ENCODE measurements at regions not wholly inside any gene's neighbourhood (a gene's known extent, or its start where the extent isn't known, plus 50 kb on each side); places are given as distances from the start of the nearest gene placed in this dataset.

DNA sequence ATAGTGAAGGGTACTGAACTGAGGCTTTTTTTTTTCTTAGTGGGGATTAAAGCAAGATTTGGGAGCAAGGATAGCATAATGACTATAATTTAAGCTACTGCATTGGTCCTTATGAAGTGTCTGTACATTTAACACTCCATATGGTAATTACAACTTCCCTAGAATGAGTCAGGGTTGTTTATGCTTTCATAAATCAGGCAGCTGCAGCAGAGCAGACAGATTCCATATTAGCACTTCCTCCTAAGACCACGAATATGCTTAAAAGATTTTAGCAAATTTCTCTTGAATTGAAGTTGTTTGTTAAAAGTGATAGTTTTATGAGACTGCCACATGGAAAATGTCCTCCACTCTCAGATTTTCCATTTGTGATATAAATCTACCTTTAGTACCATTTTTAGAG is 401.1 kb upstream of the SPRY2 start:
- FAIRE-seq: peak; percentile 15
- H3K79me2 ChIP-seq (ENCODE audit: control insufficient read depth, insufficient read depth, low read length): no peaks in the 10 kb centered on the region
- ChIA-PET POLR2A (no interaction called here), CTCF (interaction anchor here (0.7 to 1.0 kb wide), 3 partner anchors 12 to 276 kb away, joined by 3 to 5 read pairs (median 3); no protein-coding TSS in a partner anchor)
- H4K20me1 ChIP-seq (replicated peaks; ENCODE audit: control insufficient read depth, extremely low read depth, insufficient read depth, low read length): no peaks in the 10 kb centered on the region
- TF ChIP-seq, protein P1, sequence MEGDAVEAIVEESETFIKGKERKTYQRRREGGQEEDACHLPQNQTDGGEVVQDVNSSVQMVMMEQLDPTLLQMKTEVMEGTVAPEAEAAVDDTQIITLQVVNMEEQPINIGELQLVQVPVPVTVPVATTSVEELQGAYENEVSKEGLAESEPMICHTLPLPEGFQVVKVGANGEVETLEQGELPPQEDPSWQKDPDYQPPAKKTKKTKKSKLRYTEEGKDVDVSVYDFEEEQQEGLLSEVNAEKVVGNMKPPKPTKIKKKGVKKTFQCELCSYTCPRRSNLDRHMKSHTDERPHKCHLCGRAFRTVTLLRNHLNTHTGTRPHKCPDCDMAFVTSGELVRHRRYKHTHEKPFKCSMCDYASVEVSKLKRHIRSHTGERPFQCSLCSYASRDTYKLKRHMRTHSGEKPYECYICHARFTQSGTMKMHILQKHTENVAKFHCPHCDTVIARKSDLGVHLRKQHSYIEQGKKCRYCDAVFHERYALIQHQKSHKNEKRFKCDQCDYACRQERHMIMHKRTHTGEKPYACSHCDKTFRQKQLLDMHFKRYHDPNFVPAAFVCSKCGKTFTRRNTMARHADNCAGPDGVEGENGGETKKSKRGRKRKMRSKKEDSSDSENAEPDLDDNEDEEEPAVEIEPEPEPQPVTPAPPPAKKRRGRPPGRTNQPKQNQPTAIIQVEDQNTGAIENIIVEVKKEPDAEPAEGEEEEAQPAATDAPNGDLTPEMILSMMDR (IDR thresholded peaks at IDR 0.05; ENCODE audit: extremely low read depth in 1 of 2, insufficient read depth in 1 of 2, low read depth in 1 of 2, low read length in 2 of 2): no peak
- no peak for TF ChIP-seq POLR2A (IDR thresholded peaks at IDR 0.05; ENCODE audit: low read depth, low read length)
- TF ChIP-seq, protein P2, sequence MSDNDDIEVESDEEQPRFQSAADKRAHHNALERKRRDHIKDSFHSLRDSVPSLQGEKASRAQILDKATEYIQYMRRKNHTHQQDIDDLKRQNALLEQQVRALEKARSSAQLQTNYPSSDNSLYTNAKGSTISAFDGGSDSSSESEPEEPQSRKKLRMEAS (IDR thresholded peaks at IDR 0.05; ENCODE audit: insufficient read depth, insufficient read length): no peak
- peak; percentile 47 for TF ChIP-seq FOS (IDR thresholded peaks at IDR 0.05; ENCODE audit: borderline replicate concordance, insufficient read depth, low read length)
- TF ChIP-seq MYC (IDR thresholded peaks at IDR 0.05; ENCODE audit: low read depth, low read length): no peak
- TF ChIP-seq EZH2 (IDR thresholded peaks at IDR 0.05; ENCODE audit: borderline replicate concordance, low read depth, low read length, severe bottlenecking): no peak
- no peak for TF ChIP-seq GATA2 (IDR thresholded peaks at IDR 0.05; ENCODE audit: insufficient read depth, insufficient read length, low read depth, low read length)
- peak; percentile 19 for TF ChIP-seq JUN (IDR thresholded peaks at IDR 0.05; ENCODE audit: borderline replicate concordance, insufficient read depth, insufficient read length, low read depth)
- TF ChIP-seq POLR2AphosphoS5 (IDR thresholded peaks at IDR 0.05; ENCODE audit: insufficient read depth, low read depth, low read length): no peak
- H3K4me2 ChIP-seq (ENCODE audit: insufficient read depth, low read length): peak overlapping the region; percentile 62
- no TSS peak for BruUV-seq (replicated peaks)
- peaks cover 7% of the 10 kb centered on the region for H3K4me1 ChIP-seq (ENCODE audit: control insufficient read depth, extremely low read depth, insufficient read depth, low read length)
- H3K36me3 ChIP-seq (ENCODE audit: control insufficient read depth in 2 of 2, extremely low read depth in 1 of 2, insufficient read depth in 2 of 2, low read length in 2 of 2): no peaks in the 10 kb centered on the region
- dilution Hi-C loops (cut with MboI; ENCODE audit: extremely low pct_ligation_motif_present, low sequenced_read_pairs) (no loop called here), intact Hi-C loops (cut with micrococcal nuclease) (loop anchor here (2.0 to 5.0 kb wide), 2 partner anchors 129 to 215 kb away; no protein-coding TSS in a partner anchor)
- H3K4me3 ChIP-seq (replicated peaks in 1 of 3; ENCODE audit: insufficient read depth in 1 of 3, low read depth in 1 of 3, low read length in 3 of 3): no peak overlapping the region
- H2AFZ ChIP-seq (ENCODE audit: low read depth, low read length): peak overlapping the region; percentile 16
- H3K9me1 ChIP-seq (replicated peaks; ENCODE audit: control insufficient read depth, extremely low read depth, insufficient read depth, low read length): no peaks in the 10 kb centered on the region
- H3K27ac ChIP-seq (ENCODE audit: insufficient read depth, low read depth, low read length): no peak overlapping the region
- no peak overlapping the region for H3K9ac ChIP-seq (replicated peaks; ENCODE audit: extremely low read depth, insufficient read depth, low read length)
- H3K27me3 ChIP-seq (ENCODE audit: control insufficient read depth in 2 of 2, insufficient read depth in 2 of 2, low read length in 2 of 2): no peaks in the 10 kb centered on the region
- peak; percentile 66 for DNase-seq (ENCODE audit: low read depth, low spot score)
- no peaks in the 10 kb centered on the region for H3K9me3 ChIP-seq (replicated peaks; ENCODE audit: control insufficient read depth, insufficient read depth, low read length)

Data from endothelial cell of umbilical vein (primary cell).